A204.1 (cell line): ENCODE measurements at regions not wholly inside any gene's neighbourhood (a gene's known extent, or its start where the extent isn't known, plus 50 kb on each side); places are given as distances from the start of the nearest gene placed in this dataset.
"Not testable (repeated sequence)": the region's sequence is repeated elsewhere in the genome, so short reads cannot be mapped to it uniquely, and the experiment has no call there.

ENCODE experiments used
- FAIRE-seq: peaks from 2 replicates; lab custom pipeline; 2012; peaks lifted over from hg19 to GRCh38; lab: Jason Lieb, UNC

GRCh38 chr2:8238521-8239230 is 443.2 kb upstream of the ID2 start:
- FAIRE-seq = no peak

- FAIRE-seq = no peak
These were observed 442.2 kb upstream of the ID2 start for GRCh38 chr2:8239531-8240088.

- FAIRE-seq = no peak
These were observed 440.5 kb upstream of the ID2 start for GRCh38 chr2:8241317-8241716.

- no peak for FAIRE-seq
These were observed 439.1 kb upstream of the ID2 start for GRCh38 chr2:8242739-8243138.

GRCh38 chr2:8243748-8244400 is 438.0 kb upstream of the ID2 start:
- FAIRE-seq = no peak

GRCh38 chr2:8244639-8245038 is 437.2 kb upstream of the ID2 start:
- no peak for FAIRE-seq

GRCh38 chr2:8246137-8246536 is 435.7 kb upstream of the ID2 start:
- FAIRE-seq = no peak

- no peak for FAIRE-seq
These were observed 433.8 kb upstream of the ID2 start for GRCh38 chr2:8247905-8248622.

- FAIRE-seq = no peak
These were observed 433.3 kb upstream of the ID2 start for GRCh38 chr2:8248623-8248957.

- FAIRE-seq = no peak
These were observed 432.7 kb upstream of the ID2 start for GRCh38 chr2:8249141-8249540.

GRCh38 chr2:8249769-8250168 is 432.1 kb upstream of the ID2 start:
- FAIRE-seq = no peak

GRCh38 chr2:8250290-8250689 is 431.6 kb upstream of the ID2 start:
- FAIRE-seq = not testable (repeated sequence)

GRCh38 chr2:8251291-8251690 is 430.6 kb upstream of the ID2 start:
- no peak for FAIRE-seq

GRCh38 chr2:8251856-8252255 is 430.0 kb upstream of the ID2 start:
- FAIRE-seq = no peak

GRCh38 chr2:8252997-8253694 is 428.7 kb upstream of the ID2 start:
- no peak for FAIRE-seq

GRCh38 chr2:8253781-8254180 is 428.1 kb upstream of the ID2 start:
- FAIRE-seq = no peak

GRCh38 chr2:8254214-8254613 is 427.6 kb upstream of the ID2 start:
- not testable (repeated sequence) for FAIRE-seq

GRCh38 chr2:8254791-8255447 is 426.9 kb upstream of the ID2 start:
- no peak for FAIRE-seq

- no peak for FAIRE-seq
These were observed 426.4 kb upstream of the ID2 start for GRCh38 chr2:8255448-8255800.

- FAIRE-seq = no peak
These were observed 425.0 kb upstream of the ID2 start for GRCh38 chr2:8256905-8257304.

GRCh38 chr2:8257502-8257901 is 424.4 kb upstream of the ID2 start:
- FAIRE-seq = no peak

- no peak for FAIRE-seq
These were observed 423.4 kb upstream of the ID2 start for GRCh38 chr2:8258406-8258805.
